NCI-H2196 treated with DMSO at 0.1 percent for 48 hours (cell line): ENCODE measurements at regions not wholly inside any gene's neighbourhood (a gene's known extent, or its start where the extent isn't known, plus 50 kb on each side); places are given as distances from the start of the nearest gene placed in this dataset.
"Not testable (repeated sequence)": the region's sequence is repeated elsewhere in the genome, so short reads cannot be mapped to it uniquely, and the experiment has no call there.

Source experiments
- DNase-seq: peaks from one replicate; lab custom pipeline; 2025; ENCODE audit not compliant: unreplicated experiment; lab: John Stamatoyannopoulos, UW

DNA sequence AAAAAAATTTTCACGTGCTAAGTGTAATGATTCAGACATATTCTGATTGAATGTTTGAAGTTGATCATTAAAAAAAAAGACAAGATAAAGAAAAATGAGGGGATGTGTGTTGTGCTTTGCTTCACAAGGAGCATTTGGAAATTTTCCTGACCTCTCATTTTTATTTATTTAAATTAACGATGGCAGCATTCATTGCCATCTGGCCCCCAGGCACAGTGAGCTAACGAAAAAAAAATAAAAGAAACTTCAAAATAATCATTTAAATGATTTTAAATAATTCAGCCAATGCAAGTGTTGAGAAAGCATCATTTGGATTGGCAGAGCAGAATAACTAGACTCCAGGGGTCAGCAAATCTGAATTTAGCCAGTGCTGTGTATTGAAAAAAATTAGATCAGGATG is 1037.2 kb downstream of the CDH11 start:
- DNase-seq, result no peak

DNA sequence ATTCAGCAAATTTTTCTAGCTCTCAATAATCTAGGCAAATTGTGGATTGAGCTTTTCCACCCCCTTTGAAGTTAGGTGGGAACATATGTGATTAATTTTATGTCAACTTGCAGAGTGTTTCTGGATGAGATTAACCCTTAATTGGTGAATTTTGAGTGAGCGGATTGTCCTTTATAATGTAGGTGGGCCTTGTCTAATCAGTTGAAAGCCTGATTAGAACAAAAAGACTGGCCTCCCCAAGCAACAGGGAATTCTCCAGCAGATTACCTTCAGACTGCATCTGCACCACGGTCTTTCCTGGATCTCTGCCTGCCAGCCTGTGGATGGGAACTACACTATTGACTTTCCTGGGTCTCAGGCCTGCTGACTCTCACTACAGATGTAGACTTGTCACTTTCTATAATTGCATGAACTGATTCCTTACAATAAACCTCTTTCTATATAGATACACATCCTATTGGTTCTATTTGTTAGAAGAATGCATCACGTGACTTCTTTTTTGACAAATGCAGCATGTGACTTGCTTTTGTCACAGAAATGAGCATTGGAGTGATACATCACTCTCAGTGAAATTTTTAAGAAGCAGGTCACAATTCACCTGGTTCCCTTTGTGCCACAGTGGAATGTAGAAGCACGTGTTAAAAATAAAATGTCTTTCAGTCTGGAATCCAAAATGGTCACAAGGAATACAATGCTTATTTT is 1038.3 kb downstream of the CDH11 start:
- no peak for DNase-seq

DNA sequence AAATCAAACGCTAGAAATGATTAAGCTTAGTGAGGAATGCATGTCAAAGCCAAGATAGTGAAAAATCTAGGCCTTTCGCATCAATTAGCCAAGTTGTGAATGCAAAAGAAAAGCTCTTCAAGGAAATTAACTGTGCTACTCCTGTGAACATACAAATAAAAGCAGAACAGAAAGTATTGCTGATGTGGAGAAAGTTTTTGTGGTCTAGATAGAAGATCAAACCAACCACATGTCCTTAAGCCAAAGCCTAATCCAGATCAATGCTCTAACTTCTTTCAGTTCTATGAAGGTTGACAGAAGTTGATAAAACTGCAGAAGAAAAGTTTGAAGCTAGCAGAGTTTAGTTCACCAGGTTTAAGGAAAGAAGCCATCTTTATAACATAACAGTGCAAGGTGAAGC is 1044.6 kb downstream of the CDH11 start:
- no peak for DNase-seq

DNA sequence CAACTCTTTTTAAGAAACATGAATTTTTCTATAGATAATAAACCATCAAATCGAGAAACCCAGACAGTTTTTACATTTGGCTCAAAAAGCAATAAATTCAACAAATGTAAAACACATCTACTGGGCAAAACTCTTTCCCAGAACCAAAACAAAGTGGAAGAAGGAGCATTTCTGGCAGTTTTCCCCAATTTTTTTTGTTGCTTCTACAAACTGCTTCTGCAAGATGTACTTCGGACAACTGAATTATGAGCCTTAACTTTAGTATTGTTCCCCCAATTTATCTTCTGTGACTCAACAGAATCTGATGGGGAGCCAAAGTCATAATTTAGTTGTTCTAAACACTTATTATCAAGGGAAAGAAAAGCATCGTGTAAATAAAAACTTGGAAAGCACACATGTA is 1047.2 kb downstream of the CDH11 start:
- no peak for DNase-seq

GRCh38 chr16:64072131-64072730 is 1049.6 kb downstream of the CDH11 start:
- not testable (repeated sequence) for DNase-seq

GRCh38 chr16:64065523-64065922 is 1056.3 kb downstream of the CDH11 start:
- no peak for DNase-seq

DNA sequence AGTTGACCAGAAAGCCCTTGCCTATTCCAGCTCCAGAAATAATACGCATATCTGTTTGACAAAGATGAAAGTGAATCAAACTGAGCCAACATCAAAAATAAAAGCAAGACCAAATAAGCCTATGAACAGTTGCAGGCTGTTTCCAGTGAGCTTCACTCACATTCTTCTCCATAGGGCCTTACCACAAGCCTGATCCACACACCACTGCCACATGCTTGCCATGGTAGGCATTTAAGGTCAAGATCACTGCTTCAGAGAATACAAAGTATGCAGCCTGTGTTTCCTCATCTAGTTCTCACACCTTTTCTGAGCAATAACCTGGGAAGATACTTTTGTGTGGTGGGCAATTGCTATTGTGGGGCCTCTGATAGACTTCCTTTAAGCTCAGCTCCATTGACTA is 1060.2 kb downstream of the CDH11 start:
- DNase-seq, result no peak

GRCh38 chr16:64060631-64061030 is 1061.2 kb downstream of the CDH11 start:
- no peak for DNase-seq

DNA sequence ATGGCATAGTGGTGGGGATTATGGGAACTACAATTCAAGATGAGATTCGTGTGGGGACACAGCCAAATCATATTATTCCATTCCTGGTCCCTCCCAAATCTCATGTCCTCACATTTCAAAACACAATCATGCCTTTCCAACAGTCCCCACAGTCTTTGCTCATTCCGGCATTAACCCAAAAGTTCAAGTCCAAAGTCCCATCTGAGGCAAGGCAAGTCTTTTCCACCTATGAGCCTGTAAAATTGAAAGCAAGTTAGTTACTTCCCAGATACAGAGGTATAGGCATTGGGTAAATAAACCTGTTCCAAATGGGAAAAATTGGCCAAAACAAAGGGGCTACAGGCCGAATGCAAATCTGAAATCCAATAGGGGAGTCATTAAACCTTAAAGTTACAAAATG is 1063.2 kb downstream of the CDH11 start:
- no peak for DNase-seq

DNA sequence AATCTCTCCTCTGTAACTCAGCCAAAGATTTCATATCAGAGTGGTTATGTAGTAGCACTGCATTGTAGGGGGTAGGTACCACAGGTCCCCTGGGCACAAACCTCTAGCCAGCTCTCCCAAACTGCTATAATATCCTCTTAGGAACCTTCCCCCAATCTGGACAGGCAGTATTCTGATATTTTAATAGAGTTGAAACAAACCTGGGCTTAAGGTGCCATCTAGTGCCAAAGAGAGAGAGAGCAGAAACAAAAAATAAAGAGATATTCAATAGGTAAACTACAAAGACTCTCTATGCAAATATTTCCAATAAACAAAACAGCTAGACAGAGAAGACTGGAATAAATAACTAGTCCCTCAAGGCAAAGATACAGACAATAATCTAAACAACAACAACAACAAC is 1070.0 kb downstream of the CDH11 start:
- DNase-seq, result no peak

GRCh38 chr16:64047878-64048277 is 1074.0 kb downstream of the CDH11 start:
- no peak for DNase-seq

GRCh38 chr16:64047207-64047606 is 1074.7 kb downstream of the CDH11 start:
- no peak for DNase-seq

GRCh38 chr16:64035337-64035736 is 1086.5 kb downstream of the CDH11 start:
- no peak for DNase-seq

- no peak for DNase-seq
Observed at GRCh38 chr16:64019339-64019738, 1102.5 kb downstream of the CDH11 start.

DNA sequence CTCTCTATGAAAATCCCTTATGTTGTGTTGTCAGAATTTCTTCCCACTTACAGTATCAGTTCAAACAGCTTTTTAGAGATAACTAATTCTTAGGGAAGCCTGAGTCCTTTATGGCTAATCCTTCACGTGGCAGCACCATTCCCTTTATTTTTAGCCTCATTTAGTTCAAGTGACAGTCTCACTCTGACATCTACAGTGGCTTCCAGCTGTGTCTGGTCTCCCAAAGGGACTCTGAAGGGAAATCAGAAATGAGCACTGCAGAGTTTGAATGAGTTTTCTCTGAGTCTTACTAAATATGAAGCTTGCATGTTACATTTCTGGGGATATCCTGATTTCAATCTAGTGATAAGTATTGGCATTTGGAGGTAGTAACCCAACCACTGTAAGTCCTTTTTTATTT is 1104.1 kb downstream of the CDH11 start:
- no peak for DNase-seq

DNA sequence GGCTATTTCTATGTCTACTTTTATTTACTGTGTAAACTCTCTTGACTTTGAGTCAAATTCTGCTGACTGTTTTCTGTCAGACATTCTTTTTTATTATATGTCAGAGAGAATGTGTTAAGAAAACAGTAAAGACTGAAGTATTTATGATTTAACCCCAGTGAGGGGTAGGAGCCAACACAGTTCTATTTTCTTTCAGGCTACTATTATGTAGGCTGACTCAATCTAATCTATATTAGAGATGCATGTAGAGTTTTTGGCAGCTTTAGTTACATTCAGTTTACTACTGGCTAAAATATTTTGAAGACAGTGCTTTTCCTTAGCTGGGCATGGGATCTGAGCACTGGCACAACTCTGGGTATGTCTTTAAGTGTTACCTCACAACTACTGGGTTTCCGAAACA is 1108.0 kb downstream of the CDH11 start:
- no peak for DNase-seq

DNA sequence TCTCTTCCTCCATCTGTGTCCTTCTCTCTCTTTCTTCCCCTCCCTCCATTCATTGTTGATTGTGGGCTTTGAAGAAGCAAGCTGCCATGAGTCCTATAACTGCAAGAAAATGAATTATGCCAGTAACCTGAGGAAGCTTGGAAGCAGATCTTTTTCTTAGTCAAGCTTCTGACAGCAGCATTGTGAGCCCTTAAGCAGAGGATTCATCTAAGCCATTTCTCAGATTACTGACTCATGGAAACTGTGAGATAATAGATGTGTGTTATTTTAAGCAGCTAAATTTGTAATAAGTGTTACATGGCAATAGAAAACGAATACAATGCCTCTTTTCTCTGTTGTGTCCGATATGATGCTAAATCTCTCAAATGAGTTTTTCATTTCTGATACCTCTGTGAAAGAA is 1109.7 kb downstream of the CDH11 start:
- DNase-seq, result no peak

DNA sequence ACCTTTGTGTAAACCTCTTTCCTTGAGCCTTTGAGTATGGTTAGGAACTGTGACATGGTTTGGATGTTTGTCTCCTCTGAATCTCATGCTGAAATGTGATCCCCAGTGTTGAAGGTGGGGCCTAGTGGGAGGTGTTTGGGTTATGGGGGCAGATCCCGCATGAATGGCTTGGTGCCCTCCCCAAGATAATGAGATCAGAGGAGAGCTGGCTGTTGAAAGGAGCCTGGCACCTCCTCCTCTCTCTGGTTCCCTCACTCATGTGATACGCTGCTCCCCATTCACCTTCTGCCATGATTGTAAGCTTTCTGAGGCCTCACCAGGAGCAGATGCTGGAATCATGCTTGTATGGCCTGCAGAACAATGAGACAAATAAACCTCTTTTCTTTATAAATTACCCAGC is 1110.2 kb downstream of the CDH11 start:
- DNase-seq, result no peak

DNA sequence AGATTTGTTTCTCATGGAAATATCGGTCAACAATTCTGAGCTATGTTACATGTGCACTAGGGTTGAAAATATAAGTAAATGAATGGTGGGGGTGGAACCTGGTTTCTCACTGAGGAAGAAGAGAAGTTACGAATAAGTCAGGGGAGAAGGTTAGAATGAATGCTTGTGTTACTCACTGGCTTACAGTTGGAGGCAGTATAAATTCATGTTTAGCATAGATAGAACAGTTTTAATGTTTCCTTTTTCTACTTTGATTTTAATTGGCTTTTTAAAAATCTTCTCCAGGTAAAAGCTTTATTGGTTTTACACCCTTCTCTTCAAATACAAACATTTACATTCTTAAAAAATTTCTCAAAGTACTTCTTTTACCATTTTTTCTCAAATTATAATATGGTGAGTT is 1113.7 kb downstream of the CDH11 start:
- no peak for DNase-seq

DNA sequence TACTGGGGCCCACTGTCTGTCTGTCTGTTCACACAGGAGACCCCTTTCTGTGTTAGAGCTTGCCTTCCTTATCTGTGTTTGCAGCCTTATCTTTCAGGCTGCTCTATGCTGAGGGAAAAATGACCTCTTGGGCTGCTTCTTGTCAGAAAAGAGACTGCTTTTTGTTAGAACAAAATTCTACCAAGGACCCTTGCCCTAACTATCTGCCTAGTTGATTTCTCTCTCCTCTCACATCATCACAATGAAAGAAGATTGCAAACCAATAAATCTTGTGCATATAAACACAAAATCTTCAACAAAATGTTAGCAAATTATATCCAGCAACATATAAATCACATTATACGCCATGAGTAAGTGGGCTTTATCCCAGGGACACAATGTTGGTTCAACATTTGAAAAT is 1117.7 kb downstream of the CDH11 start:
- no peak for DNase-seq

- DNase-seq, result no peak
Observed at GRCh38 chr16:63995025-63995424, 1126.8 kb downstream of the CDH11 start.

GRCh38 chr16:63983401-63983800 is 1138.5 kb downstream of the CDH11 start:
- DNase-seq, result no peak

- no peak for DNase-seq
Observed at GRCh38 chr16:63982741-63983140, 1139.1 kb downstream of the CDH11 start.
